Erythroblast (primary cell): ENCODE measurements at regions not wholly inside any gene's neighbourhood (a gene's known extent, or its start where the extent isn't known, plus 50 kb on each side); places are given as distances from the start of the nearest gene placed in this dataset.

ENCODE experiments used
- GATA1 ChIP-seq: IDR thresholded peaks from 2 replicates; pipeline ENCODE4 v1.6.1; 2011; ENCODE audit warnings: low read depth, mild to moderate bottlenecking, control low read depth, low read length, moderate library complexity
- POLR2A ChIP-seq: IDR thresholded peaks from 2 replicates; pipeline ENCODE4 v1.6.1; 2011; ENCODE audit warnings: mild to moderate bottlenecking, low read length

GRCh38 chrX:109879991-109880390 is 122.9 kb upstream of the TMEM164 start:
- TF ChIP-seq POLR2A: no peak
- no peak for TF ChIP-seq GATA1
